Stimulated activated CD4-positive, alpha-beta T cell treated with anti-CD3 and anti-CD28 coated beads, Interleukin-1b, Interleukin-23, amount 100 ng/mL, for 4 hours (primary cell): ENCODE measurements at regions not wholly inside any gene's neighbourhood (a gene's known extent, or its start where the extent isn't known, plus 50 kb on each side); places are given as distances from the start of the nearest gene placed in this dataset.

Experiments used
- DNase-seq, 2 donors: peaks; one replicate each; pipeline ENCODE4 v3.0.0-alpha.2; 2020; ENCODE audit warnings: low read depth in 2 of 2

GRCh38 chr5:5637173-5637572 lies 214.7 kb downstream of the ICE1 start:
- no peak for DNase-seq

DNA sequence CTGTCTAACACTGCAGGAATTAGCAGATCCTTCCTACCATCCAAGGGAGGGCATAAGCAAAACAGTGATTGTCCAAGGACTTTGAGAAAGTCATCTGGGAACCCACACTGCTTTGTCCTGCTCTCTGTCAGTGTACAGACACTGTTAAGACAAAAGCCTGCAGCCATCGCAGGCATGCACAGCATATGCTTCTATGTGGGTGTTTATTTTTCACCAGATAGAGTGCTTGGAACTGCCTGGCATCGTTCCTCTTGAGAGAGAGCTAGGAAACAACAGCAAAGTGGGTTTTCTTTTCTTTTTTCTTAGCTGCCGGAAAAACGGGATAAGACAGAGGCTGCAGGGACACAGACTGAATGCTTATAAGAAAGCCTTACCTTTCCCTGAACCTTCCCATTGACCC lies 212.3 kb downstream of the ICE1 start:
- no peak for DNase-seq

DNA sequence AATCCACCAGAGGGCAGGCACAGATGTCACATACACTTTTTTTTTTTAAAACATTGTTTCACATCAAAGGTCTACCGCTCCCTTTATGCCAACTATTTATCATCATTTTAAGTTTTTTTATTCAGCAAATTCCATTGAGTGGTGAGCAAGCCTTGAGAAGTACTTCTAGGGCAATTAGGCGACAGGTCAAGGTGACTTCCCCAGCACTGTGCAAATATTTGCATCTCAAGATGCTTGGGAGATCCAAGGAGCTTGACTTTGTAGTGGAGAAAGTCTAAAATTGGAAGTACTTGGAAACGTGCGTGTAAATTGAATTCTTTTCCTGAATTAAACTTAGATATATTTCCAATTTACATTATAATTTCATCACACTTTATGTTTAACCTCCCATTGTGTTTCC lies 211.1 kb downstream of the ICE1 start:
- DNase-seq, result no peak

DNA sequence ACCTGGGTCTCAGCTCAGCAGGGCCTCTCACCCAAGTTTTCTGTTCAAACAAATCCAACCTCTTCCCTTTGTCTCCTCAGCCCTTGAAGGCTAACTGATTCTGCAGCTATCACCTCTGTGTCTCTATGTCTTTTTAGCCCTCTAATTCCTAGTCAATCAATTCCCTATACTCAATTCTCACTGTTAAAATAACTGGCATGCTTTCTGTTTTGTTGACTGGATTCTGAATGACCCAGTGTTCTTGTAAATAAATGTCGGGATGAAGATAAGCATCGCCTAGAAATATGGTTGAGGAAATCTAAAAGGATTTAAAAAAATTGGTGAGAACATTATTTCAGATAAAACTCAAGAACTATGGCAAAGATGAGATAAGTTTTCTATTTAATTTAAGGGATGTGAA lies 210.2 kb downstream of the ICE1 start:
- DNase-seq, result no peak

DNA sequence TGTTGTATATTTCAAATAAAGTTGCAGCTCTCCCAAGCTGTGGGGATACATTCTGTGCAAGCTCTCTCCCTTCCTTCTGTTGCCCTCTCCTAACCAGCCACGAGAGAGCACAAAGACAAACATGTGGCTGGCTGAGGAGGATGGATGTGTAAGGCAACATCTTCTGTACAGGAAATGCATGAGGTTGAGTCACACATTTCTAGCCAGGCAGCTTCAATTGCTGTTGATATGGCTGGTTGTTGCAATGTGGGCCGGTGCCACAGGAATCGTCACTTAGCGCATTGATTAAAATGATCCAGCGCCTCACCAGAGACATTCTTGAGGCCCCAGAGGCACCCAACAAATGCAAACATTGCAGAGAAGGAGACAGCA lies 207.1 kb downstream of the ICE1 start:
- no peak for DNase-seq

DNA sequence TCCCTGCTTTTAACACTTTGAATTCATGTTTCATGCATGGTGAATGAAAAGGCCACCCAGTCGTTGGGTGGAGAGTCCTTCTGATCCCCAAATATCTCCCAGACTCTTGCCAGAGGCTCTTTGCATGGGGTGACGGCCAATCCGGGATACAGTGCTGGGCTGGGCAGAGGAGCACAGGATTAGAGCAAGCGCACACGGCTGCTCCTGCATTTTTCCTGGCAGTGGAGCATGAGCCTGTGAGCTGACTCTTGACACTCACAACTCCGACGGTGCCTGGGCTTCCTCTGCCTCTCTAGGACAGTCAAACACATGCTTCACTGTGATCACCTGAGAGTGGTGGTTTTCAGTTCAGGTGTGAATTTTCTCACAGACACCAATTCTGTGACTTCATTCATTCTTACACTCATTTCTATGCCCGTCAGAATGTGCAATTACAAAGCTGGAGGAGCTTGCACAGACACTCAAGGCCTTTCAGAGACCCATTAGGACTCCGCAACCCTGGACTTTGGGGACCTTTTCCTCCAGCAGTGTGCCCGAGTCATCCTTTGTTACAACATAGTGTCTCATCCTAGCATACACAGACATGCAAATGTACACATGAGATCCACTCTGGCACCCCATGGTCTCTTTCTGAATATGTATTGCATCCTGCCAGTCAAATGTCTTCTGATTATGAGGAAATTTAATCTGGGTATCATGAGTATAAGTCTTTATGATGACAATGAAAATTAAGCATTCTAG lies 206.6 kb downstream of the ICE1 start:
- no peak for DNase-seq

DNA sequence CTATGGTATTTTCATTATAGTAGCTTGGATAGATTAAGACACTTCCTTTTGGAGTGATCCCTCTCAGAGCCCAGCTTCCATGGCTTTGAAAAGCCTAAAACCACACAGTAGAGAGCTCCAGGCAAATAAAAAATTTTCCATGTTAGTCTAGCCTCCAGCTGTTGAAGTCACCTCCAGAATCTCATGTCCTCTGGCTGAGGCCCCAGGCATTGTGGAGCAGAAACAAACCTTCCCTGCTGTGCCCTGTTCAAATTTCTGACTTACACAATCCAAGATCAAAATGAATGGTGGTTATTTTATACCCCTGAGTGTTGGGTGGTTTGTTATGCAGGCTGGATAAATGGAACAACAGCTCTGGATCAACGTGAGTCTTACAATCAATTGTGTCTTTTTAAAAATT lies 203.9 kb downstream of the ICE1 start:
- DNase-seq, result no peak

- no peak for DNase-seq
Observed at GRCh38 chr5:5625491-5625890, 203.0 kb downstream of the ICE1 start.

DNA sequence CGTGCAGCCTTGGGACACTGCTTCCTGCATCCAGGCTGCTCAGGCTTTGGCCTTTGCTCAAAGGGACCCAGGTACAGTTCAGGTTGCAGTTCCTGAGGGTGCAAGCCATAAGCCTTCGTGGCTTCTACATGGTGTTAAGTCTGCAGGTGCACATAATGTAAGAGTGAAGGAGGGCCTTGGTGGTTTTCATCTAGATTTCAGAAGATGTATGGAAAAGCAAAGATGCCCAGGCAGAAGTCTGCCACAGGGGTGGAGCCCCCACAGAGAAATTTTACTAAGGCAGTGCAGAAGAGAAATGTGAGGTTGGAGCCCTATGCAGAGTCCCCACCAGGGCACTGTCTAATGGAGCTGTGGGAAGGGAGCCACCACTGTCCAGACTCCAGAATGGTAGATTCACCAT lies 200.9 kb downstream of the ICE1 start:
- no peak for DNase-seq

DNA sequence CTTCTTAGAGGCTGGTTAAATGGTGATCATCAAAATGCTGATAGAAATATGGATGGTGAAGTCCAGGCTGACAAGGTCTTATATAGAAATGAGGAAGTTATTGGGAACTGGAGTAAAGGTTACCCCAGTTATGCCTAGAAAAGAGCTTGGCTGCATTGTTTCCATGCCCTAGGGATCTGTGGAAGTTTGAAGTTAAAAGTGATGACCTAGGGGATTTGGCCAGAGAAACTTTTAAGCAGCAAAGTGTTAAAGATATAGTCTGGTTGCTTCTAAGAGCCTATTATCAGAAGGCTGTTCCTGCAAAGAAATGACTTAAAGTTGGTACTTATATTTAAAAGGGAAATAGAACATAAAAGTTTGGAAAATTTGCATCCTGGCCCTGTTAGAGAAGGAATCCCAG lies 200.3 kb downstream of the ICE1 start:
- DNase-seq, result no peak

- no peak for DNase-seq
Observed at GRCh38 chr5:5619546-5619945, 197.1 kb downstream of the ICE1 start.

DNA sequence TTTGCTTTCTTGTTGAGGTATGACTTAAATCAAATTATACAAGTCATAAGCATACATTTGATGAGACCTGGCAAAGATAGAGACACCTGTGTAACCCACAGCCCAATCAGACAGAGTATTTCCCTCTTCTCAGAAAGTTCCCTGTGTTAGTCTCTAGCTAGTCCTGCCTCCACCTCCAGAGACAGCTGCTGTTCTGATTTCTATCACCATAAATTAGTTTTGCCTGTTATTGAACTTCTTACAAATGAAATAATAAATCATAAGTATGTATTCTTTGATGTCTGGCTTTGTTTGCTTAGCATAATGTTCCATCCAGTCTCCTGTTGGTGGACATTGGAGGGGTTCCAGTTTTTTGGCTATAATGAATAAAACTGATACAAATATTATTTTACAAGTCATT lies 194.5 kb downstream of the ICE1 start:
- no peak for DNase-seq

- no peak for DNase-seq
Observed at GRCh38 chr5:5616247-5616895, 193.9 kb downstream of the ICE1 start.

DNA sequence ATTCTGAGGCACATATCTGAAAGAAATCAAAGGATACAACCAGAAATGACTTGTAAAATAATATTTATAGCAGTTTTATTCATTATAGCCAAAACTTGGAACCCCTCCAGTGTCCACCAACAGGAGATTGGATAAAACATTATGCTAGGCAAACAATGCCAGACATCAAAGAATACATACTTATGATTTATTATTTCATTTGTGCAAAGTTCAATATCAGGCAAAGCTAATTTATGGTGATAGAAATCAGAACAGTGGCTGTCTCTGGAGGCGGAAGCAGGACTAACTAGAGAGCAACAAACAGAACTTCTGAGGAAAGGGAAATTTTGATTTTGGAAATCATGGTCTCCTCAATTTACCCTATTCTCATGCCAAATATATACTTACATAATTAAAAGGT lies 193.1 kb downstream of the ICE1 start:
- no peak for DNase-seq

DNA sequence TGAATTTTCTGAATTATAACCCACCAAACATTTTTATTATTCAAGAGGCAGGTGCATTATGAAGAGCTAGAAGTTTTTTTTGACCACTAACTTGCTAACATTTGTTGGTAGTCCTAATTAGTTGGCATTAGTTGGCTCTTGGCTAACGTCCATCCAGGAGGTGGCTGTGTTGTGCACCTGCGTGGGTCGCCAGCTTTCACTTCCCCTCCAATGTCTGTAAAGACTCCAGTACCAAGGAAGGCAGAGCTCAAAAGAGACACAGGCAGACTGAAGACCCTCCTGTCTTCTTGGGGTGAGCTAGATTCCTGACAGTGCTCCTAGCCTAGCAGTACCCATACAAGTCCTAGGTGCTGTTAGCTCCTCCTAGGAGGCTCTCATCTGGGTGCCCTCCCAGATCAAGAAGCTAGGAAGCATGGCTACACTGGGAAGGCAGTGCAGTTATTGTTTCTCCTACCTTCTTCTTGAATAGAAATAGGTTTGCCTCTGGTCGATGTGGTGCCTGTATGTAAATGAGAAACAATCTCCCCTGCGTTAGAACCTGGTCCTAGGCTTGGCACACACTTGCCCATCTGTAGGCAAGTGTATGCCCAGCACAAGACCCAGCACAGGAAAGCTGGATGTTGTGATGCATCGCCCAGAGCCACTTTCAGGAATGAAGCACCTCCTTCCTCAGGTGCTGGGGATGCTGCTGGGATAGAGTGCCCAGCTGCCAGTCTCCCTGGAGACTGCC lies 190.9 kb downstream of the ICE1 start:
- DNase-seq, result no peak

GRCh38 chr5:5612096-5612495 lies 189.6 kb downstream of the ICE1 start:
- no peak for DNase-seq

DNA sequence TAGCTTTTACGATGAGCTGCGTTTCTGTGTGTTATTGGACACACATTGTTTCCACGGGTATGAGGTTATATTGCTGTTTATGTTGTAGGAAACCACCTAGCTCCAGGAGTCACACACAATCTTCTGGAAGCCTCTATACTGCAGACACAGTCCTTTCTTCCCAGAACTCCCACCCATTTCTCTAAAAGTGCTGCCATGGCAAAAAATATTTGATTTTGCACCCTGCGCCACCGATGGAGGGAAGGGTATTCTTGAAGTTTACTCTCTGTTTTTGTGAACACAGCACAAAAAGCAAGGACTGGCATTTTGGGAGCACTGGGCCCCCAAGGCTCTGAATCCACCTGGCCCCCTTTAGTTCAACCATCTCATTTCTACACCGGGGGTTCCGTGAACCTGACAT lies 187.5 kb downstream of the ICE1 start:
- no peak for DNase-seq

- no peak for DNase-seq
Observed at GRCh38 chr5:5605170-5605764, 182.8 kb downstream of the ICE1 start.

DNA sequence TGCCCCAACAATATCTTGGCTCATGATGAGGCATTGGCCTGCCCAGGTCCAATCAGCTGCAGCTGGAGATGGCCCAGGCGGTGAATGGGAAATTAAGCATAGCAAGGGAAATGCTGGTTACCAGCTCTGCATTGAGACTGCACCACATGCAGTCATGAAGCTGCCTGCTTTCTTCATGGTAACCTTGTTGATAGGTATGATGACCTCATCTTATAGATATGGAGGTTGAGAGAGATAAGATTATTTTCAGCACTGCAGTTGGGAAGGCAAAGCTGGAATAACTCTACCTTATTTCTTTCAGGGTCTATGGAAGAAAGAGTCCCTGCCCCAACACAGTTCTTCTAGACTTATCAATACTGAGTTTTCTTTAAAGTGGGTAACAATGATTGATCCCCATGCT lies 180.1 kb downstream of the ICE1 start:
- DNase-seq, result no peak

GRCh38 chr5:5598547-5599113 lies 176.2 kb downstream of the ICE1 start:
- DNase-seq, result no peak

DNA sequence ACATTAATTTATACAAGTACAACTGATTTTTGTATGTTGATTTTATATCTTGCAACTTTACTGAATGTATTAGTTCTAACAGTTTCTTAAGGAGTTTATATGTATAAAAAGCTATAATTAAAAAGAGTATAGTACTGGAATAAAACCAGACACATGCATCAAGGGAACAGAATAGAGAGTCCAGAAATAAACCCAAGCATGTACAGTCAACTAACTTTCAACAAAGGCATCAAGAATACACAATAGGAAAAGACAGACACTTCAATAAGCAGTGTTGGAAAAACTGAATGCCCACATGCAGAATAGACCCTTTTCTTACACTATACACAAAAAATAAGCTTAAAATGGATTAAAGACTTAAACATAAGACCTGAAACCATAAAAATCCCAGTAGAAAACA lies 170.9 kb downstream of the ICE1 start:
- DNase-seq, result no peak

GRCh38 chr5:5592541-5592940 lies 170.1 kb downstream of the ICE1 start:
- no peak for DNase-seq
